Keratinocyte (primary cell): ENCODE measurements at regions not wholly inside any gene's neighbourhood (a gene's known extent, or its start where the extent isn't known, plus 50 kb on each side); places are given as distances from the start of the nearest gene placed in this dataset.

Source experiments
- DNase-seq: peaks from one replicate; pipeline ENCODE4 v3.0.0-alpha.2; 2011; ENCODE audit warnings: low read depth, missing footprints, low spot score
- FAIRE-seq: peaks from 2 replicates; lab custom pipeline; 2011; peaks lifted over from hg19 to GRCh38; lab: Jason Lieb, UNC
- H2AFZ ChIP-seq: 2 replicates; pipeline ENCODE4 v1.6.0; 2012; ENCODE audit warnings: low read length, control low read depth, inconsistent platforms; ENCODE audit not compliant: control insufficient read depth
- H3K27ac ChIP-seq: 2 replicates; pipeline ENCODE4 v1.5.1; 2011; ENCODE audit warnings: low read length; ENCODE audit not compliant: control insufficient read depth, insufficient read depth
- H3K27me3 ChIP-seq: 3 replicates; pipeline ENCODE4 v1.6.0; 2011; ENCODE audit warnings: low read length; ENCODE audit not compliant: control insufficient read depth, insufficient read depth; ENCODE audit errors: extremely low read depth
- H3K36me3 ChIP-seq, 2 experiments: 2 replicates in 1 of 2; 3 replicates in 1 of 2; pipeline ENCODE4 v1.5.1; 2011; ENCODE audit warnings: low read length in 2 of 2, mild to moderate bottlenecking in 1 of 2; ENCODE audit not compliant: control insufficient read depth in 2 of 2, insufficient read depth in 2 of 2; ENCODE audit errors: extremely low read depth in 1 of 2
- H3K4me1 ChIP-seq: 3 replicates; pipeline ENCODE4 v1.5.1; 2011; ENCODE audit warnings: low read length; ENCODE audit not compliant: control insufficient read depth, insufficient read depth; ENCODE audit errors: extremely low read depth
- H3K4me2 ChIP-seq: 3 replicates; pipeline ENCODE4 v1.6.0; 2011; ENCODE audit warnings: low read depth, low read length; ENCODE audit not compliant: control insufficient read depth, insufficient read depth; ENCODE audit errors: extremely low read depth
- H3K4me3 ChIP-seq, 3 experiments: fragments of 200-600 bp in 1 of 3; sonication (generic) in 1 of 3; 2 replicates in 2 of 3; 3 replicates in 1 of 3; pipeline ENCODE4 v1.5.1; 2011 to 2016; ENCODE audit warnings: low read length in 3 of 3, mild to moderate bottlenecking in 3 of 3, control low read depth in 2 of 3, inconsistent platforms in 1 of 3, low read depth in 1 of 3, mixed read lengths in 1 of 3, mixed run types in 1 of 3, moderate library complexity in 1 of 3; ENCODE audit not compliant: control insufficient read depth in 2 of 3, insufficient read depth in 2 of 3; ENCODE audit errors: extremely low read depth in 1 of 3
- H3K79me2 ChIP-seq: 2 replicates; pipeline ENCODE4 v1.6.0; 2012; ENCODE audit warnings: low read length; ENCODE audit not compliant: control insufficient read depth, insufficient read depth
- H3K9ac ChIP-seq: 3 replicates; pipeline ENCODE4 v1.6.0; 2011; ENCODE audit warnings: low read length; ENCODE audit not compliant: control insufficient read depth, insufficient read depth; ENCODE audit errors: extremely low read depth
- H3K9me1 ChIP-seq: 3 replicates; pipeline ENCODE4 v1.6.0; 2011; ENCODE audit warnings: low read length; ENCODE audit not compliant: control insufficient read depth, insufficient read depth; ENCODE audit errors: extremely low read depth
- H3K9me3 ChIP-seq: 2 replicates; pipeline ENCODE4 v1.5.1; 2012; ENCODE audit warnings: low read depth, low read length; ENCODE audit not compliant: control insufficient read depth
- H4K20me1 ChIP-seq: 3 replicates; pipeline ENCODE4 v1.6.0; 2011; ENCODE audit warnings: low read length; ENCODE audit not compliant: control insufficient read depth, insufficient read depth; ENCODE audit errors: extremely low read depth
- EZH2 ChIP-seq: IDR thresholded peaks from one replicate; pipeline ENCODE4 v1.6.1; 2012; ENCODE audit warnings: inconsistent platforms, mild to moderate bottlenecking, low read length, moderate library complexity
- dilution Hi-C: fragments of 300-500 bp; cut with MboI; formaldehyde crosslinking; loops from one replicate; pipeline ENCODE4 v1.7.0; 2020; ENCODE audit warnings: low sequenced_read_pairs; ENCODE audit not compliant: extremely low pct_ligation_motif_present
- TF ChIP-seq, protein P1 (sequence below), 3 experiments: IDR thresholded peaks in 1 of 3; conservative IDR thresholded peaks in 1 of 3; optimal IDR thresholded peaks in 1 of 3; 2 replicates in 2 of 3; 3 replicates in 1 of 3; pipeline versions ENCODE3 to v1.5.1; 2011; ENCODE audit warnings: low read length in 3 of 3, mild to moderate bottlenecking in 3 of 3, moderate library complexity in 2 of 3, control low read depth in 1 of 3, inconsistent platforms in 1 of 3; ENCODE audit not compliant: insufficient read depth in 2 of 3; ENCODE audit errors: extremely low read depth in 1 of 3

DNA sequence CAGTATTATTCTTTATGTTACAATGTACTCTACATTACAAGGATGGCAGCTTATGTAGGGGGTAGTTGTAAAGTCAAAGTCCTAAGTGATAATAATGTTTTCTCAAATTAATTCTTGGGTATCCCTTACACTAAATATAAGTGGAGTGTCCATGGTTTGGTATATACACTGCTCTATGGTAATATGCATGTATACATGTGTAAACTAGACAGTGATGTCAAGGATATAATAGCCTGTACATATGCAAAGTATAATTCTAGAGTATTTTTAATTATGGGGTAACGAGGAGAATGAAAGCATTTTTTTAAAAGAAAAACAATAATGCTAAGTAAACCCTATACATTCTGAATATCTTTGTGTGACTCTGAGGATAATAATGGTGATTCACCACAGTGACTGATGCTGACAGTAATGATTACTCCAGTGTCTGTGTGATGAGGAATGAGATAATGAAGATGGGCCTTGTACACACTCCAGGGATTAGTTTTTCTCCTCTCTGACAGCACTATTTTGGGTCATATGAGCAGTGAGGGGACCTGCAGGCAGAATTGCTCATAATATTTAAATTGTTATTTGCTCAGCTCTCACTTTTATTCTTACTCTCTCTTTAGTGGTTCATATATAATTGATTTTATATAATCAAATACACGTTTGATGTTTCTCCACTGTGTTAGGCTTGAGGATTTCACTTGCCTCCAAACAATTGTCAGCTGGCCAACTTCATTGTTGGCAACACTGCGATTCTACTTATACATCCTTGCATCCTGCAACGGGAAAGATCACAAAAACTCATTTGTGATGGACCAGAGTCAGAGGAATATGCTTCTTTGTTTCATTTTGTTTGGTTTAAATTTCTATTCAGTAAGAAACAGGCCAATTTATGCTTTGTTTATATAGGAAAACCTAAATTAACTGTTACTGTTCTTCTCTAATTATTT, 88.2 kb downstream of the NREP start:
- Histone ChIP-seq H3K27ac (peak overlapping the region; percentile 48), H3K9ac (no peak overlapping the region), H3K27me3 (no peaks in the 10 kb centered on the region), H3K79me2 (no peaks in the 10 kb centered on the region), H3K4me3 (no peak overlapping the region), H3K9me1 (peaks cover 2% of the 10 kb centered on the region), H2AFZ (no peak overlapping the region), H3K4me1 (peaks cover 29% of the 10 kb centered on the region), H3K36me3 (no peaks in the 10 kb centered on the region), H3K4me2 (peak overlapping the region; percentile 10), H3K9me3 (no peaks in the 10 kb centered on the region), H4K20me1 (no peaks in the 10 kb centered on the region)
- FAIRE-seq, result peak; percentile 51
- DNase-seq, result peak; percentile 21
- TF ChIP-seq EZH2, result no peak
- TF ChIP-seq, protein P1, sequence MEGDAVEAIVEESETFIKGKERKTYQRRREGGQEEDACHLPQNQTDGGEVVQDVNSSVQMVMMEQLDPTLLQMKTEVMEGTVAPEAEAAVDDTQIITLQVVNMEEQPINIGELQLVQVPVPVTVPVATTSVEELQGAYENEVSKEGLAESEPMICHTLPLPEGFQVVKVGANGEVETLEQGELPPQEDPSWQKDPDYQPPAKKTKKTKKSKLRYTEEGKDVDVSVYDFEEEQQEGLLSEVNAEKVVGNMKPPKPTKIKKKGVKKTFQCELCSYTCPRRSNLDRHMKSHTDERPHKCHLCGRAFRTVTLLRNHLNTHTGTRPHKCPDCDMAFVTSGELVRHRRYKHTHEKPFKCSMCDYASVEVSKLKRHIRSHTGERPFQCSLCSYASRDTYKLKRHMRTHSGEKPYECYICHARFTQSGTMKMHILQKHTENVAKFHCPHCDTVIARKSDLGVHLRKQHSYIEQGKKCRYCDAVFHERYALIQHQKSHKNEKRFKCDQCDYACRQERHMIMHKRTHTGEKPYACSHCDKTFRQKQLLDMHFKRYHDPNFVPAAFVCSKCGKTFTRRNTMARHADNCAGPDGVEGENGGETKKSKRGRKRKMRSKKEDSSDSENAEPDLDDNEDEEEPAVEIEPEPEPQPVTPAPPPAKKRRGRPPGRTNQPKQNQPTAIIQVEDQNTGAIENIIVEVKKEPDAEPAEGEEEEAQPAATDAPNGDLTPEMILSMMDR (optimal IDR thresholded peaks at IDR 0.05 in 1 of 3, IDR thresholded peaks at IDR 0.05 in 1 of 3, conservative IDR thresholded peaks at IDR 0.05 in 1 of 3; ENCODE audit: extremely low read depth in 1 of 3, insufficient read depth in 2 of 3, low read length in 3 of 3), result no peak
- dilution Hi-C loops, result no loop called here

DNA sequence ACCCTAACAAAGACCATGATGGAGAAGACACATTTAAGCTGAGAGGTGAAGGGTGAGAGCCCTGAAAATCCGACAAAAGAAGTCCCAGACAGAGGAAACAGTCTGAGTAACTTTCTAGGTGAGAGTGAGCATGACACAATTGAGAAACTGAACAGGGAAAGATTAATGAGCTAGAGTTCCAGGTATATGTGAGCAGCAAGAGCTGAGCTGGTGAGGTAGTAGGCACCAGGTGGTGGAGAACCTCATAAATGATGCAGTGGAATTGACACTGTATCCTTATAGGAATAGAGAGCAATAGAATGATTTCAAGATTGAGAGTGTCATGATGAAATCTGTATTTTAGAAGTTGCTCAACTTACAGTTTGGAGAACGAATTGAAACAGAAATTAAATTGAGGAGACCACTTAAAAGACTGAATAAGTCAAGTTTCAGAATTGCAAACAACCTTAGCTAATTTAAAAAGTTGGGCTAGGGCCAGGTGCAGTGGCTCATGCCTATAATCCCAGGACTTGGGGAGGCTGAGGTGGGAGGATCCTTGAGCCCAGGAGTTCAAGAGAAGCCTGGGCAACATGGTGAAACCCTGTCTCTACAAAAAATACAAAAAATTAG, 89.8 kb downstream of the NREP start:
- Histone ChIP-seq H3K4me1 (peaks cover 29% of the 10 kb centered on the region), H3K79me2 (no peaks in the 10 kb centered on the region), H3K4me3 (no peak overlapping the region), H4K20me1 (no peaks in the 10 kb centered on the region), H3K9me1 (peaks cover 2% of the 10 kb centered on the region), H3K27ac (no peak overlapping the region), H3K27me3 (no peaks in the 10 kb centered on the region), H2AFZ (no peak overlapping the region), H3K4me2 (no peak overlapping the region), H3K36me3 (no peaks in the 10 kb centered on the region), H3K9me3 (no peaks in the 10 kb centered on the region), H3K9ac (no peak overlapping the region)
- FAIRE-seq (no peak), DNase-seq (no peak)
- TF ChIP-seq, protein P1 (optimal IDR thresholded peaks at IDR 0.05 in 1 of 3, IDR thresholded peaks at IDR 0.05 in 1 of 3, conservative IDR thresholded peaks at IDR 0.05 in 1 of 3; ENCODE audit: extremely low read depth in 1 of 3, insufficient read depth in 2 of 3, low read length in 3 of 3), result no peak
- TF ChIP-seq EZH2, result no peak
- dilution Hi-C loops, result no loop called here
